Progenitor cell of endocrine pancreas (in vitro differentiated cells): ENCODE measurements at regions not wholly inside any gene's neighbourhood (a gene's known extent, or its start where the extent isn't known, plus 50 kb on each side); places are given as distances from the start of the nearest gene placed in this dataset.

ENCODE experiments used
- DNase-seq: peaks from one replicate; pipeline ENCODE4 v3.0.0; 2021; ENCODE audit warnings: low spot score; ENCODE audit not compliant: unreplicated experiment
- H3K27ac Mint-ChIP-seq: 2 replicates; pipeline ENCODE4 v1.8.0; 2021; ENCODE audit warnings: mild to moderate bottlenecking, moderate library complexity, mixed read lengths
- H3K27me3 Mint-ChIP-seq: 2 replicates; pipeline ENCODE4 v1.8.0; 2021; ENCODE audit warnings: mixed read lengths
- H3K36me3 Mint-ChIP-seq: 2 replicates; pipeline ENCODE4 v1.8.0; 2022; ENCODE audit warnings: mixed read lengths; ENCODE audit not compliant: insufficient read depth
- H3K4me1 Mint-ChIP-seq: 2 replicates; pipeline ENCODE4 v1.8.0; 2021; ENCODE audit warnings: low read depth, mixed read lengths
- H3K4me3 Mint-ChIP-seq: 2 replicates; pipeline ENCODE4 v1.8.0; 2021; ENCODE audit warnings: low read depth, mild to moderate bottlenecking, moderate library complexity, mixed read lengths
- H3K9me3 Mint-ChIP-seq: 2 replicates; pipeline ENCODE4 v1.8.0; 2021; ENCODE audit warnings: low read depth, mixed read lengths
- CTCF ChIP-seq: fragments of 200-600 bp; sonication (generic); IDR thresholded peaks from one replicate; pipeline ENCODE4 v1.5.0; 2021; ENCODE audit warnings: antibody characterized with exemption, mild to moderate bottlenecking; ENCODE audit not compliant: unreplicated experiment

- H3K4me1 Mint-ChIP-seq, result peaks cover 9% of the 10 kb centered on the region
- H3K27ac Mint-ChIP-seq, result no peak overlapping the region
- no peaks in the 10 kb centered on the region for H3K27me3 Mint-ChIP-seq
- no peak overlapping the region for H3K4me3 Mint-ChIP-seq
- TF ChIP-seq CTCF, result no peak
- no peak for DNase-seq
- H3K36me3 Mint-ChIP-seq, result no peaks in the 10 kb centered on the region
- H3K9me3 Mint-ChIP-seq, result no peaks in the 10 kb centered on the region
Observed at GRCh38 chr14:53531156-53531555, 378.0 kb upstream of the DDHD1 start.

GRCh38 chr14:53529519-53529918, 376.4 kb upstream of the DDHD1 start:
- Mint-ChIP-seq H3K27me3 (no peaks in the 10 kb centered on the region), H3K9me3 (no peaks in the 10 kb centered on the region), H3K4me1 (peaks cover 9% of the 10 kb centered on the region), H3K27ac (no peak overlapping the region), H3K4me3 (no peak overlapping the region), H3K36me3 (no peaks in the 10 kb centered on the region)
- no peak for TF ChIP-seq CTCF
- no peak for DNase-seq

- Mint-ChIP-seq H3K36me3 (no peaks in the 10 kb centered on the region), H3K27ac (no peak overlapping the region), H3K4me1 (peaks cover 9% of the 10 kb centered on the region), H3K4me3 (no peak overlapping the region), H3K27me3 (no peaks in the 10 kb centered on the region), H3K9me3 (no peaks in the 10 kb centered on the region)
- no peak for DNase-seq
- TF ChIP-seq CTCF, result no peak
Observed at GRCh38 chr14:53528185-53528671, 375.1 kb upstream of the DDHD1 start.

- no peak overlapping the region for H3K4me3 Mint-ChIP-seq
- no peak overlapping the region for H3K27ac Mint-ChIP-seq
- no peak for TF ChIP-seq CTCF
- peaks cover 4% of the 10 kb centered on the region for H3K4me1 Mint-ChIP-seq
- peaks cover 3% of the 10 kb centered on the region for H3K9me3 Mint-ChIP-seq
- no peak for DNase-seq
- no peaks in the 10 kb centered on the region for H3K36me3 Mint-ChIP-seq
- H3K27me3 Mint-ChIP-seq, result no peaks in the 10 kb centered on the region
Observed at GRCh38 chr14:53526200-53526599, 373.1 kb upstream of the DDHD1 start.

- no peak for TF ChIP-seq CTCF
- H3K4me3 Mint-ChIP-seq, result no peak overlapping the region
- H3K4me1 Mint-ChIP-seq, result no peaks in the 10 kb centered on the region
- H3K9me3 Mint-ChIP-seq, result peaks cover 3% of the 10 kb centered on the region
- H3K27ac Mint-ChIP-seq, result no peak overlapping the region
- no peaks in the 10 kb centered on the region for H3K27me3 Mint-ChIP-seq
- no peak for DNase-seq
- no peaks in the 10 kb centered on the region for H3K36me3 Mint-ChIP-seq
Observed at GRCh38 chr14:53525608-53526007, 372.5 kb upstream of the DDHD1 start.
